ENCODE measurements at regions not wholly inside any gene's neighbourhood (a gene's known extent, or its start where the extent isn't known, plus 50 kb on each side); places are given as distances from the start of the nearest gene placed in this dataset.
A peak's percentile ranks its signal among the peaks of the same experiment; 100 is the strongest.

GRCh38 chr20:52515877-52516276 is 324.3 kb upstream of the ZFP64 start:
- no peak for TF ChIP-seq CTCF (conservative IDR thresholded peaks at IDR 0.05; ENCODE audit: low read length)
- H3K4me3 ChIP-seq (ENCODE audit: low read length), result no peak overlapping the region
- no peak for DNase-seq (ENCODE audit: low read depth)

- H3K4me3 ChIP-seq (ENCODE audit: low read length), result no peak overlapping the region
- no peak for TF ChIP-seq CTCF (conservative IDR thresholded peaks at IDR 0.05; ENCODE audit: low read length)
- no peak for DNase-seq (ENCODE audit: low read depth)
Measured at GRCh38 chr20:52500157-52500556, 308.6 kb upstream of the ZFP64 start.

GRCh38 chr20:52497731-52498130 is 306.2 kb upstream of the ZFP64 start:
- H3K4me3 ChIP-seq (ENCODE audit: low read length), result no peak overlapping the region
- DNase-seq (ENCODE audit: low read depth), result peak; percentile 59
- no peak for TF ChIP-seq CTCF (conservative IDR thresholded peaks at IDR 0.05; ENCODE audit: low read length)

- no peak for TF ChIP-seq CTCF (conservative IDR thresholded peaks at IDR 0.05; ENCODE audit: low read length)
- no peak overlapping the region for H3K4me3 ChIP-seq (ENCODE audit: low read length)
- DNase-seq (ENCODE audit: low read depth), result peak; percentile 74
Measured at GRCh38 chr20:52496191-52496590, 304.6 kb upstream of the ZFP64 start.

GRCh38 chr20:52494244-52494643 is 302.7 kb upstream of the ZFP64 start:
- DNase-seq (ENCODE audit: low read depth), result peak; percentile 96
- H3K4me3 ChIP-seq (ENCODE audit: low read length), result peak overlapping the region; percentile 10

GRCh38 chr20:52493171-52493721 is 301.7 kb upstream of the ZFP64 start:
- TF ChIP-seq CTCF (conservative IDR thresholded peaks at IDR 0.05; ENCODE audit: low read length), result no peak
- DNase-seq (ENCODE audit: low read depth), result peak; percentile 66
- peak overlapping the region; percentile 43 for H3K4me3 ChIP-seq (ENCODE audit: low read length)

More at GRCh38 chr20:52494244-52494643, 302.7 kb upstream of the ZFP64 start:
- no peak for TF ChIP-seq CTCF (conservative IDR thresholded peaks at IDR 0.05; ENCODE audit: low read length)

- TF ChIP-seq CTCF (conservative IDR thresholded peaks at IDR 0.05; ENCODE audit: low read length), result no peak
- peak; percentile 95 for DNase-seq (ENCODE audit: low read depth)
- H3K4me3 ChIP-seq (ENCODE audit: low read length), result no peak overlapping the region
Measured at GRCh38 chr20:52490711-52491430, 299.3 kb upstream of the ZFP64 start.

All from AG10803 (cell line).